ENCODE measurements at regions not wholly inside any gene's neighbourhood (a gene's known extent, or its start where the extent isn't known, plus 50 kb on each side); places are given as distances from the start of the nearest gene placed in this dataset.

DNA sequence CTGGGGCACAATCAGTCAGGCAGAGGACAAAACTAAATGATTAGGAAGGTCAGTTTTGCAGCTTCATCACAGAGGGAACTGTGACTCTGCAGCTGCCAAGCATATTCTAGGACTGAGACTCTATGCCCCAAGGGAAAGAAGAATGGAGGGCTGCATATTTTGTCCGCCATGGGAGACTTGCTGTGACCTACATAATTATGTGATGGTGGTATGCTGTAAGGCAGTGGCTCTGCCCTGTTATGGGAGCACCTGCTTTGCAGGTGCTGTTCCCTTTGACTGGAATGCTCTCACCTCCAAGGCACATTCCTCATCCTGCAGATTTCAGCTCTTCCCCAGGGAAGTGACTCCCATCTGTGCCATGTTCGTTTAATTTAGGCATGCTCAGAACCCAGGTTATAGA is 261.9 kb upstream of the EPHA4 start:
- no peak for DNase-seq (ENCODE audit: low spot score in 2 of 2)
- H3K4me3 ChIP-seq = no peak overlapping the region
- H3K27ac ChIP-seq = no peak overlapping the region
- H3K27me3 ChIP-seq = no peaks in the 10 kb centered on the region
- H3K9me3 ChIP-seq = no peaks in the 10 kb centered on the region
- no peaks in the 10 kb centered on the region for H3K36me3 ChIP-seq
- H3K4me1 ChIP-seq = no peaks in the 10 kb centered on the region
- 60 to 64% methylated on average over 2 of the region's 2 CpGs for WGBS, 2 donors
- TF ChIP-seq, protein P1, sequence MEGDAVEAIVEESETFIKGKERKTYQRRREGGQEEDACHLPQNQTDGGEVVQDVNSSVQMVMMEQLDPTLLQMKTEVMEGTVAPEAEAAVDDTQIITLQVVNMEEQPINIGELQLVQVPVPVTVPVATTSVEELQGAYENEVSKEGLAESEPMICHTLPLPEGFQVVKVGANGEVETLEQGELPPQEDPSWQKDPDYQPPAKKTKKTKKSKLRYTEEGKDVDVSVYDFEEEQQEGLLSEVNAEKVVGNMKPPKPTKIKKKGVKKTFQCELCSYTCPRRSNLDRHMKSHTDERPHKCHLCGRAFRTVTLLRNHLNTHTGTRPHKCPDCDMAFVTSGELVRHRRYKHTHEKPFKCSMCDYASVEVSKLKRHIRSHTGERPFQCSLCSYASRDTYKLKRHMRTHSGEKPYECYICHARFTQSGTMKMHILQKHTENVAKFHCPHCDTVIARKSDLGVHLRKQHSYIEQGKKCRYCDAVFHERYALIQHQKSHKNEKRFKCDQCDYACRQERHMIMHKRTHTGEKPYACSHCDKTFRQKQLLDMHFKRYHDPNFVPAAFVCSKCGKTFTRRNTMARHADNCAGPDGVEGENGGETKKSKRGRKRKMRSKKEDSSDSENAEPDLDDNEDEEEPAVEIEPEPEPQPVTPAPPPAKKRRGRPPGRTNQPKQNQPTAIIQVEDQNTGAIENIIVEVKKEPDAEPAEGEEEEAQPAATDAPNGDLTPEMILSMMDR (IDR thresholded peaks at IDR 0.05) = no peak
- TF ChIP-seq EP300 (IDR thresholded peaks at IDR 0.05) (no peak), POLR2A (IDR thresholded peaks at IDR 0.05) (no peak)

DNA sequence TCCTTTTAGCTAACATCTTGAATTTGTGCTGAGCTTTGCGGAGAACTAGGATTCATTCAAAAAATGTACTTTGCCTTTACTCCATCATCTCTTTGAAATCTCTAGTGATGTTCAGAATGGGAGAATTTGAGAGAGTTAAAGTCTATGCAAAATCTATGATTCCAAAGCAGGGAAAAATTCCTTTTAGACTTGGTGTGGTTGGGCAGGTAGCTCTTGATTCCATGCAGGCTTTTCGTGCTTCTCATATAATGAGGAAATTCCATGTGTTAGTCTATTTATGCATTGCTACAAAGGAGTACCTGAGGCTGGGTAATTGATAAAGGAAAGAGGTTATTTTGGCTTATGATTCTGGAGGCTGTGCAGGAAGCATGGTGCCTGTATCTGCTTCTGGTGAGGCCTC is 258.9 kb upstream of the EPHA4 start:
- Histone ChIP-seq H3K4me3 (no peak overlapping the region), H3K36me3 (no peaks in the 10 kb centered on the region), H3K27me3 (no peaks in the 10 kb centered on the region), H3K27ac (no peak overlapping the region), H3K9me3 (no peaks in the 10 kb centered on the region), H3K4me1 (no peaks in the 10 kb centered on the region)
- WGBS, 2 donors = 86 to 88% methylated on average over 2 of the region's 2 CpGs
- DNase-seq (ENCODE audit: low spot score in 2 of 2) = no peak
- TF ChIP-seq EP300 (IDR thresholded peaks at IDR 0.05) (no peak), POLR2A (IDR thresholded peaks at IDR 0.05) (no peak)
- TF ChIP-seq, protein P1 (IDR thresholded peaks at IDR 0.05) = no peak

DNA sequence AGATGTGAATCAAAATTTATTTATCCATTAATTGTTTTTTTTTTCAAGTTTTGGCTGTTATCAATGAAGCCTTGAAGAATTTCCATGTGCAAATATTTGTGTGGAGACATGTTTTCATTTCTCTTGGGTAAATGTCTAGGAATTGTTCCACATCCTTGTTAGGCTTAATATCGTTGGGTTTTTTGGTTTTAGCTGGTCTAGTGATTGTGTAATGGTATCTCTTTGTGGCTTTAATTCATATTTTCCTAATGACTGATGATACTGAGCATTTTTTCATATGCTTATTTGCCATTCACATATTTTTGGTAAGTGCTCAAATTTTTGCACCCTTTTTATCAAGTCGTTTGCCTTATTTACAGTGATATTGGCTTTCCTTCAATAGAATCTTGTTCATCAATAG is 250.3 kb upstream of the EPHA4 start:
- H3K4me1 ChIP-seq = no peaks in the 10 kb centered on the region
- no peak for DNase-seq (ENCODE audit: low spot score in 2 of 2)
- H3K27ac ChIP-seq = no peak overlapping the region
- WGBS, 2 donors = 64 to 71% methylated on average over 2 of the region's 2 CpGs
- no peaks in the 10 kb centered on the region for H3K27me3 ChIP-seq
- TF ChIP-seq POLR2A (IDR thresholded peaks at IDR 0.05) (no peak), EP300 (IDR thresholded peaks at IDR 0.05) (no peak)
- TF ChIP-seq, protein P1 (IDR thresholded peaks at IDR 0.05) = no peak
- H3K36me3 ChIP-seq = no peaks in the 10 kb centered on the region
- no peaks in the 10 kb centered on the region for H3K9me3 ChIP-seq
- no peak overlapping the region for H3K4me3 ChIP-seq

DNA sequence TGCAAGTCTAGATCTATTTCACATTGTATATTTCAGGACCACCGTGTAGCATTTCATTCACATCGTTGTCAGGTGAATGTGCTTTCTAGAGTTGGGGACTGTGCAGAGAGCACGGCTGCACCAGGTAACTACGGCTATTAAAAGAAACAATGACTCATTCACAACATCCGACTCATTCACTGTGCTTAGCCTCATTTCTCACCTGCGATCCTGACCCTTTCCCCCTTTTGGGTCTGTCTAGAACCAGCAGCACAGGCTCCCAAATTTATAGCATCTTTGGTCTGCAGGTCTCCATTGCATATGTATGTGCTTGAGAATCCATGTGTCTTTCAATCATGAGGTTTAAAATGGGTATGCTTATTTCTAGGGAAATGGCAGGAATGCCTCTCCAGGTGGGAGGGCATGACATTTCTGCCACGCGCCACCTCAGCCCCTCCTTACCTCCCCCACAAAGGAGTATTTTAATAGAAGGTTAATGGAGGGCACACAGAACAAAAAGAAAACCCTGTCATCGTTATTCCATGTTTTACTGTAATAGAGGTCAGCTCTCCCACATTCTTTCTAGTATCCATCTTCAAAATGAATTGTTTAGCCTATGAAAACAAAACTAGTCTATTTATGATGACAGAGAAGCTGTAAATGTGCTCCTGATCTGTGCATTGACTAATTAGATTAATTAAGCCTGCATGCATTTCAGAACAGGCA is 246.7 kb upstream of the EPHA4 start:
- Histone ChIP-seq H3K4me1 (no peaks in the 10 kb centered on the region), H3K9me3 (peaks cover 0 to 6% (median 0%) of the 10 kb centered on the region in 4 donors), H3K27ac (no peak overlapping the region), H3K4me3 (no peak overlapping the region), H3K27me3 (no peaks in the 10 kb centered on the region), H3K36me3 (no peaks in the 10 kb centered on the region)
- DNase-seq (ENCODE audit: low spot score in 2 of 2) = no peak
- TF ChIP-seq, protein P1 (IDR thresholded peaks at IDR 0.05) = no peak
- TF ChIP-seq EP300 (IDR thresholded peaks at IDR 0.05) (no peak), POLR2A (IDR thresholded peaks at IDR 0.05) (no peak)
- WGBS, 2 donors = 53 to 62% methylated on average over 9 of the region's 9 CpGs

DNA sequence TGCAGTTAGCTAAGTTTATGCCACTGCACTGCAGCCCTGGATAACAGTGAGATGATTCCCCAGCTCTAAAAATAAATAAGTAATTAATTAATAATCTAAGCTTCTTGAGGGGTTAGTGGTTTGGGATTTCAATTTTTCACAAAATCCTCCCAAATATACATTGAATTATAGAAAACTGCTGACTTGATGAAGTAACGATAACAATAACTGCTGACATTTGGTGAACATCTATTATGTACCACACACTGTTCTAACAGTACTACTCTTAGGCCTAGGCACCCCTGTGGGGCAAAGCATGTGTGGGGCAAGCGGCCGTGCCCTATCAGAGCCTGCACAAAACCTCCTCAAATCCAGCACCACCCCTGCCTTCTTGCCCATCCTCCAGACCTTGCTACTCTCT is 245.8 kb upstream of the EPHA4 start:
- Histone ChIP-seq H3K9me3 (peaks cover 0 to 6% (median 0%) of the 10 kb centered on the region in 4 donors), H3K27me3 (no peaks in the 10 kb centered on the region), H3K4me3 (no peak overlapping the region), H3K4me1 (no peaks in the 10 kb centered on the region), H3K27ac (no peak overlapping the region), H3K36me3 (no peaks in the 10 kb centered on the region)
- TF ChIP-seq EP300 (IDR thresholded peaks at IDR 0.05) = no peak
- TF ChIP-seq POLR2A (IDR thresholded peaks at IDR 0.05) = no peak
- TF ChIP-seq, protein P1 (IDR thresholded peaks at IDR 0.05) = no peak
- no peak for DNase-seq (ENCODE audit: low spot score in 2 of 2)
- WGBS, 2 donors = 93 to 94% methylated on average over 3 of the region's 3 CpGs

Data from tibial nerve (tissue), 4 donors.